Occipital lobe (tissue), 1 donor: ENCODE measurements at regions not wholly inside any gene's neighbourhood (a gene's known extent, or its start where the extent isn't known, plus 50 kb on each side); places are given as distances from the start of the nearest gene placed in this dataset.

ENCODE experiments used
- DNase-seq: peaks from one replicate; lab custom pipeline; 2025; lab: John Stamatoyannopoulos, UW

- no peak for DNase-seq
Measured at GRCh38 chr7:51802718-51803117, 486.1 kb upstream of the COBL start.

GRCh38 chr7:51797371-51797770, 480.8 kb upstream of the COBL start:
- no peak for DNase-seq

GRCh38 chr7:51792796-51793195, 476.2 kb upstream of the COBL start:
- DNase-seq: no peak

- no peak for DNase-seq
Measured at GRCh38 chr7:51789489-51789888, 472.9 kb upstream of the COBL start.

- no peak for DNase-seq
Measured at GRCh38 chr7:51786284-51786683, 469.7 kb upstream of the COBL start.

- DNase-seq: no peak
Measured at GRCh38 chr7:51785876-51786275, 469.3 kb upstream of the COBL start.

- DNase-seq: no peak
Measured at GRCh38 chr7:51785171-51785570, 468.6 kb upstream of the COBL start.

GRCh38 chr7:51783241-51783640, 466.6 kb upstream of the COBL start:
- DNase-seq: no peak

GRCh38 chr7:51778121-51778520, 461.5 kb upstream of the COBL start:
- DNase-seq: no peak

GRCh38 chr7:51774178-51774577, 457.6 kb upstream of the COBL start:
- no peak for DNase-seq

GRCh38 chr7:51772190-51772589, 455.6 kb upstream of the COBL start:
- no peak for DNase-seq

- DNase-seq: no peak
Measured at GRCh38 chr7:51764976-51765375, 448.4 kb upstream of the COBL start.

- no peak for DNase-seq
Measured at GRCh38 chr7:51759985-51760384, 443.4 kb upstream of the COBL start.

- DNase-seq: no peak
Measured at GRCh38 chr7:51757960-51758359, 441.4 kb upstream of the COBL start.

- no peak for DNase-seq
Measured at GRCh38 chr7:51732951-51733350, 416.3 kb upstream of the COBL start.

GRCh38 chr7:51732116-51732515, 415.5 kb upstream of the COBL start:
- no peak for DNase-seq

- no peak for DNase-seq
Measured at GRCh38 chr7:51731075-51731474, 414.5 kb upstream of the COBL start.

GRCh38 chr7:51727441-51727840, 410.8 kb upstream of the COBL start:
- no peak for DNase-seq

GRCh38 chr7:51706851-51707250, 390.2 kb upstream of the COBL start:
- no peak for DNase-seq

- peak; percentile 1 for DNase-seq
Measured at GRCh38 chr7:51705701-51706100, 389.1 kb upstream of the COBL start.

GRCh38 chr7:51702673-51703072, 386.1 kb upstream of the COBL start:
- no peak for DNase-seq

GRCh38 chr7:51701935-51702334, 385.3 kb upstream of the COBL start:
- DNase-seq: no peak

GRCh38 chr7:51700593-51701215, 384.1 kb upstream of the COBL start:
- no peak for DNase-seq

GRCh38 chr7:51693258-51693657, 376.6 kb upstream of the COBL start:
- no peak for DNase-seq
